Left cardiac atrium (tissue), 4 donors: ENCODE measurements at regions not wholly inside any gene's neighbourhood (a gene's known extent, or its start where the extent isn't known, plus 50 kb on each side); places are given as distances from the start of the nearest gene placed in this dataset.

Source experiments
- ATAC-seq, 2 donors: fragments of 200-7000 bp; cut with Tn5 transposase; one replicate each; pipeline ENCODE4 v1.9.1; 2020; ENCODE audit warnings: mild to moderate bottlenecking in 2 of 2, moderate library complexity in 2 of 2
- DNase-seq: peaks from one replicate; pipeline ENCODE4 v3.0.0-alpha.2; 2020
- intact Hi-C, 2 donors: fragments of 100-400 bp; cut with DNase I; formaldehyde crosslinking; loops; one replicate each; pipeline versions ENCODE4 v1.14.1 to v1.15.1; 2022 to 2023
- donor health status: DM: no; HTN: yes; CAD: no.
- donor health status: DM: no; HTN: yes; CAD: no; lungs with severe emphysema.
- donor health status: DM: yes; HTN: yes; CAD: no.
- donor health status: Dilated cardiomyopathy.

DNA sequence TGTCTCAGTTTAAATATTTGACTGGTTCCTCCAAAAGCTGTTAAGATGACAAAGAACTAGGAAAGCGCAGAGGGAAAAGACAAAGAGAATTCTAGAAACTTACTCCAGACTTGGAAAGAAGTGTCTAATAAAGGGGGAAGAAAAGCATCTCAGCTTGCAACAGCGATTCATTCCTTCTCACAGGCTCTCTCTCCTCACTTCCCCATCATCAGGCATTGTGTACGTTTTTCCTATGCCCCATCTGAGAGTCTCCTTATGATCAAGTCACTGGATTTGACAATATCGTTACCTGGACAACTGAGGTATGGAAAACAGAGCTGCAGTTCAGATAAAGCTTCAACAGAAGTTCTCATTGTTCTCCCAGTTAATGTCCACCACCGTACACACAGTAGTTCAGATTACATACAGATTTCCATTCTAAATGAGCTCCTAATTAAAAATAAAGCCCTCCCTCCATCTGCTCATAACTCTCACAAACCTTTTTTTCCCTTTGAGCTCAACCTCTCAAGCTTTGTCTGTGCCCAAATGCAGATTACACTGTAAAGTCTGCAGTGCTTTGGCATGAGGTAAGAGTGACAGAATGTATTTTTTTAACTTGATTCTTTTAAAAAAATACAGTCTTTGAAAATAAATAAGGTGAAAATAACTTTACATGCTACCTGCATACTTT is 254.4 kb upstream of the THBS1 start:
- no peak for DNase-seq
- intact Hi-C loops: no loop called here
- no peak for ATAC-seq

DNA sequence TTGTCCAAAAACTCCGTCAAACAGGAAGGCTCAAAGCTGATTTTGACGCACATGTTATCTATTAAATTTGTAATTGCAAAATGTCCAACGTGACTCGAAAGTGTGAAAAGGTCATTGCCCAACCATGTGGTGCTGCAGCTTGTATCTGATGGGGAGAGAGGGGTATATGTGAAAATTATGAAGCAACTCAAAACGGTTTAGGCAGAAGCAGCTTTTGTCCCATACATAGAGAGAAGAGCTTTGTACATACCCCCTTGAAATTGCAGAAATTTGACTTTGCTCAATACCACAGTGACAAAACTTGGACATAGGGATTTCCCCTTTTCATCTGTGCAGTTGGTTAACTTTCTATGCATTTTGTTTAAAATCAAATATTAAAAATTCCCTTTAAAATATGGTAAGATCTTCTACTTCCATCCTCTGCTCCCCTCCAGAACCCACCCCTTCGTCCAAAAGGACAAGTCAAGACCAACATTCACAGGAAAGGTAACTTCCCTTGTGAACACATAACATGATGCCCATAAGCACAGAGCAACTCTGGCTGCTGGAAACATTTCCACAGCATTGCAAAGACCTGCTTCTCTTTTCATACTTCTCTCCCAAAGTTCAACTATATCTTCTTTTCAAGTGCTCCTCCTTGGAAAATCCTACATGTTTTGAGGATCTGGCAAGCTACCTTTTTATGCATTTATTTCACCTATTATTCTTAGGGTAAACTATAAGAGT is 253.7 kb upstream of the THBS1 start:
- DNase-seq (no peak), ATAC-seq (peak in 1 of 2 donors; percentile 71)
- intact Hi-C loops: no loop called here

DNA sequence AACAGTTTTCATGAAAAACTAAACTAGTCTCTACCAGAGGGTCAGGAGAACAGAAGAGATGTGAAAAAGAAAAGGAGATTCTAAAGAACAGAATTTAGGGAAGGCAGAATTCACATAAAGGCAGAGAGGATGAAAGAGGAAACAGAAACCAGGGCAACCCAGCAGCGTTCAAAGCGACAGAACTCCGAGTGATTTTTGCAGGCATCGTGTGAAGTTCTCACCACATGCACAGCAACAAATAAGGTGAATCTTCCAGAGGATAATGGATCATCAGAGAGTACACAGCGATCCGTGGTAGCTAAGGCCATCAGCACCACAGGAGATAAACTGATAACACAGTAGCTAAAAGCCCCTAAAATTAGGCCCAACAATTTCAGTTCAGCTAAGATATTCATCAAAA is 250.8 kb upstream of the THBS1 start:
- DNase-seq (no peak), ATAC-seq (no peak)
- intact Hi-C loops: no loop called here

DNA sequence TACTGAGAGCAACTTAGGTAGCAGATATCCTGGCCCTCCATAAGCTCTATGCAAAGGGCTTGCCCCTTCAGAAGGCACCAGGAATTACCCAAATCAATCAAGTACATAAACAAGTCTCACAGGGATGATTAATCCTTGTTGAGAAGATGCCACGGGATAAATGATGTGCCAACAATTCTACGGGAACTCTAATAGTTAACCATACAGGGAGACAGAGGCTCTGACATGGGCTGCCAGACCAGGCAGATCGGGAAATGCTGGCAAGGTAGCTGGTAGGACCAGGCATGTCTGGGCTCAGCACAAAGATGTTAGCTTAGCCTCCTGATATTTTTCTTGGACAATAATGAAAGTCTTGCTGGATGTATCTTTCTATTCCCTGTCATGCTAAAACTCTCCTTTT is 249.3 kb upstream of the THBS1 start:
- DNase-seq (no peak), ATAC-seq (no peak)
- intact Hi-C loops: no loop called here

DNA sequence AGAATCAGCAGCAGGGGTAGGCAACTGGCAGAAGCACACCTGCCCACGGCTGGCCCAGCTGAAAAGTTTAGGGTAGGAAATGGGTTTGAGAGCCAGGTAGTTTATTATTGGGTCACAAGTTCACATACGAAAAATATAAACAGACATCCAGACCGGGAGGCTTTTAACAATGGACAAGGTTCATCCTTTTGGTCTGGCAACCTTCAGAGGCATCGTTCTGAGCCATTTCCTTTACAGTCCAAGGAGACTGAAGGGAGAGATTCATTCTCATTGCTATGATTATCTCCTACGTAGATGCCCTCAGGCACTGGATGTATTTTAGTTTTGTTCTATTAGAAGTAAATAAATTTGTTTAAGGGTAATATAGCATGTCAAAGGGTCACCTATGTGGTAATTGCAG is 248.0 kb upstream of the THBS1 start:
- DNase-seq (no peak), ATAC-seq (no peak)
- intact Hi-C loops: no loop called here

DNA sequence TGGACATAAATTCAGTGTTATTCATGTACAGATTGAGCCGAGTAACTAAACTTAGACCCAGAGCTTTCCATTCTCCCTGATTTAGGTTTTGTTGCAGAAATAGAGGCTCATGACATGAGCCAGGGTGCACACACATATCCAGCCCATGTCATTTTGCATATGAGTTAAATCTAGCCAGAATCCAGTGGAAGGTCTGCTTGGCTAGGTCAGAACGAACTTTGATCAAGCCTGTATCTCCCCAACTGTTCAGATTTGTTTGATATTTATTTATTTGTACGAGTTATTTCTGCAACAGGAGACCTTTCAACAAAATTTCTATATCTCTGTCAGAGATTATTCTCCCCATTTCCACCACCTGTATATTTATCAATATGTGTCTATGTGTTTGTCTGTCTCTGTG is 247.5 kb upstream of the THBS1 start:
- ATAC-seq (no peak), DNase-seq (no peak)
- intact Hi-C loops: no loop called here

DNA sequence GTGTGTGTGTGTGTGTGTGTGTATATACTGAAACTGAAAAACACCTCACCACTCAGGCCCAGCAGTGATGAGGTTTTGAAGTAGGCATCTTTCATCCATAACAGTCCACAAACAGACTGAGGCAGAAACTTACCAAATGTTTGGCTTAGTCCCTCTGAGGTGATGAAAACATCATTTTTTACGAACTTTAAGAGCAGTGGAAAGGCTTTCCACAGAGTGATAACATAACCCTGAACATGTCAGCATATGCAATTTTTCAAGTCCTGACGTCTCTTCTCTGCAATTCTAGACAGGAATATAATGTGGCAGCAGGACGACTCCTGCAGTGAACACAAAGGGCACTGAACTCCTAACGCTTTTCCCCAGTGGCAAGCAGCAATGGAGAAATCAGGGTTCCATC is 247.0 kb upstream of the THBS1 start:
- intact Hi-C loops: no loop called here
- no peak for DNase-seq
- ATAC-seq: no peak

DNA sequence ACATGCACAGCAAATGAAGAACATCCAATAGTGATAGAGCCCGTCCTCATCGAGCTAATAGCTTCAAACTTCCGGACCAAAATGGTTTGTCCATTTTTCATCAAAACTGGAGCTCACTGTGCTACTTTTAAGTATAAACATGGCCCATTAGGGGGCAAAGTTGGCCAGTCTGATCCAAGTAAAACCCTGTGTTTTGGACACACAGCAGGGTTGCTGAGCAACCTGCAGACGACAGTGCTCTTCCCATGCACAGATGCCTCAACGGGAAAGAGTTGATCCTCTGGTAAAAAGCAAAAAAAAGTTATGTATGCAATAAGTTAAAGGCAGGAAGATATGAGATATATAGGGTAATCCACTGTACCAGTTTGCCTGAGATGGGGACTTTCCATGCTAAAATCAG is 244.0 kb upstream of the THBS1 start:
- intact Hi-C loops: no loop called here
- DNase-seq (no peak), ATAC-seq (peak in 1 of 2 donors; percentile 48)

DNA sequence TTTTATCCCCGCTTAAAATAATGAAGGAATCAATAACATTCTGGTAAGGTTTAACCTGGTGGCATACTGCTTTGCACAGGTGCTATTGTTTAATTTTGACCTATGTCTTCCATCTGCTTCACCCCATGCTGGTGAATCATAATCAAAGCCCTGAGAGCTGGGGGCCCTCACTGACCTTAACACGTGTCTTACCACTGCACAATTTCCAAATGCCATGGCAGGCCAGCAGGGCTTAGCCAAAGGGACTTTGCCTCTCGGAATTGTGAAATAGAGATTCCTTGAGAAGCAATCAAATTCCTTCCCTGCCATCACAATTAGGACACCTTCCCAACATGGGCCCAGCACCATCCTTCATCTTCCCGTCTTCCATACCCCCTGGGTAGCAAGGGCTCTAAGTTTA is 242.6 kb upstream of the THBS1 start:
- no peak for DNase-seq
- intact Hi-C loops: no loop called here
- no peak for ATAC-seq

DNA sequence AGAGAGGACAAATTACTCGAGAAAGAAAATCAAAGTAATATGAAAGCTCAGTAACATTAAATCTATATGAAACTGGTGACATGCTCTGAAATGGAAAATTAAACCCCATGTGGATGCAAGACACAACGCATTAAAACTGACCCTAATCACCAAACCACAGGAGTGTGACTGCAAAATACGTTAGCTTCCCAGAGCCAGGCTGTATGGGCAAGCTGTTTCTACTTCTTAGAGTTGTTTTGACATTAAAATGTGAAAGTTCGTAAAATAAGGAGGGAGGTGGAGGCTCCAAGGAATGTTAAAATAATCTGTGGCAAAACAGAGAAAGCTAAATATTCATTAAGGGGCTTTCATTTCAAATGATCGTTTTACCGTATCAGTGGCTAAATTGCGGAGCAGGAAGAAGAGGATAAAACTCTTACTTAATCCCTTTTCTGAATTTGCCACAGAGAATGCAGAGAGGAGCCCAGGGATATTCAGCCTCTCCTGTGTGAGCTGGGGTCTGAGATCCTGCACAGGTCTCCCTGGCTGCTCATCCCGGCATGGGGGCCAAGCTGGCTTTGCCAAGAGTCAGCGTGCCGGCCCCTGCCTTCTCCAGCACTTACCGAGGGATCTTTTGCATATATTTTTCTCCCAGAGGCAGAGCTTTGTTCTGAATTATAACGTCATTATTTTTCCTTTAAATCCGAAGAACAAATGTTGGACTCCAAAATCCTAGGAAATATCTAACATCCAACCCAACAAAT is 239.8 kb upstream of the THBS1 start:
- intact Hi-C loops: no loop called here
- ATAC-seq (no peak), DNase-seq (no peak)

DNA sequence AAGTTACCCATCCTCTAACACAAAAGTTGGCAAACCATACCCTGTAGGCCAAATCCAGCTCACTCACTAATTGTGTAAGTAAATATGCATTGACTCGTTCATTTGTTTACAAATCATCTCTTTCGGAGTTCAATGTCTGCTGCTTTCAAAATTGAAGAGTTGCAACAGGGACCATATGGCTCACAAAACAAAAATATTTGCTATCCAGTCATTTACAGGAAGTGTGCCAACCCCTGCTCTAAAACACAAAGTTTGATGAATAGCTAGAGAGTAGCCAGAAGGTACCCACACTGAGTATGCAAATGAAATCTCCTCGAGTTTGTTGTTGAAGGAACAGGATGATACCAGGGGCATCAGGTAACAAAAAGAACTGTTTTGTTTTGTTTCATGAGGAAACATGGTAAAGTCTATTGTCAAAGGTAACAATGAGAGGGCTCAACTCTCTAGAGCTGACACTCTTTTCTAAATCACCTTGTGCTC is 236.2 kb upstream of the THBS1 start:
- DNase-seq: no peak
- no peak for ATAC-seq
- intact Hi-C loops: no loop called here

DNA sequence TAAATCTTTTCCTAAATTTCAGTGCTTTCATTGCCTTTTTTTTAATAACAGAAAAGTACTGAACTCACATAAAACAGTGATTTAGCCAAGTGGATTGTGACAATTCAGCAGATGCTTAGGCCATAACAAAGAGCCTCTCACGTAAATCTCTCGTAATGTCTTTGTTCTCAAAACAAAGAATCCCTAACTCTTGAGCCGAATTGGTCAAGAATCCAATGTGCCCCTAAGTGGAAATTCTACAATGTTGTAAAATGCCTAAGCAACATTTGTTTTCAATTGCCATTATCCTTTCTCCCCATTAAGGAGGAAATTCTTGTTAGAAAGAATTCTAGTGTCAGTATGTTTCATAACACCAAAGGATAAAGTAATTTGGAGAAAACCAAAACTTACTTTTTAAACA is 235.7 kb upstream of the THBS1 start:
- no peak for DNase-seq
- no peak for ATAC-seq
- intact Hi-C loops: no loop called here

DNA sequence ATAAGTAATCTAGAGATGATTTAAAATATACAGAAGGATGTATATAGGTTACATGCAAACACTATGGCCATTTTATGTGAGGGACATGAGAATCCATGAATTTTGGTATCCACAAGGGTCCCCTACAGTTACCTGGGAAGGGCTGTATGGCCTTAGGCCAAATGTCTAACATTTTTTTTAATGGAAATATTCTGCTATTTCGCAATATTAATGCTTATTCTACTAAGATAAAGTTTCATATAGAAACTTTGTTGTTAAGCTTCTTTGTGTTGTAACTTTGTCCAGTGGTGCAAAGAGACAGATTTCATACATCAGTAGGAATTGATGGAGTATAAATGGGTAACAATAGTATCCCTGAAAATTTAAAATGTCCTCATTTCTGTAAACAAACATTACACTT is 233.4 kb upstream of the THBS1 start:
- no peak for DNase-seq
- ATAC-seq: no peak
- intact Hi-C loops: no loop called here

DNA sequence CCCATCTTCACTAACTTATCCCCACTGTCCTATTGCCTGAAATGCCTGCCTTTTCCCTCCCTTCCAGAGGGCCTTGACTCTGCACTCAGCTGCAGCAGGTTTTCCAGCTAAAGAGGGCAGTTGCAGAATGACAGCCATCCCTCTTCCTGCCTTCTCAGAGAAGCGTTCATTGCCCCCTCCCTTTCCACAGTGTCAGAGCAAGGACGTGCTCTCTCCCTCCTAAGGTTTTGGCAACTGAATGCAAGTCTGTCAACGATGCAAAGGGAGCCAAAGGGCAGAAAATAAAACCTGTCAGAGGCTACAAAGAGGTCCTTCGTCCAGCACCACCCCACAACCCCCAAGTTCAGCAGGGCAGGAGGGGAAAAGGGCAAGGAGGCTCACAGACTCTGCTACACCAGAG is 230.1 kb upstream of the THBS1 start:
- ATAC-seq (no peak), DNase-seq (no peak)
- intact Hi-C loops: loop anchor here in 1 of 2 donors (10.0 kb wide), 1 partner anchor 84 kb away; no protein-coding TSS in a partner anchor

DNA sequence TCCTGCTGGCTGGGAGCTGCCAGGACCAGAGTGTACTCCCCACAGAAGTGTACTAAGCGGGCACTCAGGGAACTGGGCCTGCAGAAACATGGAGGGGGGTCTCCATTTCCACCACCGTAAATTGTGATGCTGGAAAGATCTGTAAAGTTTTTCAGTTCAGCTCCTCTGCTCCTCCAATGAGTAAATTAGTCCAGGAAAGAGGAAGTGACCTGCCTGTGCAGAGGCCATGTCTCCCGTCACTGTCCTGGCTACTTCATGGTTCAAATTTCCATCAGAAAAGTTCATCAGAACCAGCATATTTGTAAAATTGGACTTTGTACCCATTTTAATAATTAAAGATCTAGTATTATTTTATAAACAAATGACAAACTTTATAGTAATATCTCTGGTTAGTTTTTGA is 226.7 kb upstream of the THBS1 start:
- no peak for ATAC-seq
- DNase-seq: no peak
- intact Hi-C loops: loop anchor here in 1 of 2 donors (10.0 kb wide), 1 partner anchor 81 kb away; no protein-coding TSS in a partner anchor

DNA sequence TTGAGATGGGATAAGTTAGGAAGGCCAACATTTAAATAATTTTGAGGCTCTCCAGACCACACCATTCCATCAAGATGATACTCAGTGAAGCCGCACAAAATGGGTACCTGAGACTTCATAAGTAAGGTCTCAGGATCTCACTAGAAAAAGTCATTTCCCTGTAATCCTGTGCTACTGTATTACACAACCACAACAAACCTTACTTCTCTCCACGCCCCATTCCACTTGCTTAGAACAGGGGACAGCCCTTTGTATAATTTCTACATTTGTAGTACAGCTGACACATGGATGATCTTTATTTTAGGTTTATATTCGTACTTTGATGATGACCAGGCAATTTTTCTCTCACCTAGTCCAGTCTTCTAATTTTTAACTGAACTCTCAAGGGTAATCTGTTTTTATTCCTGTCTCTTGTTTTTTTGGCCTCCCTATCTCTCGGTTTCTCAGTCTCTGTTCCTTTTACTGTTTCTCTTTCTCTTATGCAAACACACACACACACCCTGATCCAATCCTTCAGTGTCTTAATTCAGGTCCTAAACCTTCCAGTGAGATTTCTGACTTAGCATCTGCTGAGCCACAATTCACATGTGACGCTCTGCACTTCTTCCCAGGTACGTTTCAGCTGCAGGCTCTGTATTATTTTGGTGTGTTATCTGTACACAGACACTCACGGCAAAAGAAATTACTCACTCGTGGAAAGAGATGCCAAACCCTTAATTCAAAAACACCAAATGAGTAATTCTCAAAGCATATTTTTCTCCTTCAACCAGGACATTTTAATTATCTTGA is 223.2 kb upstream of the THBS1 start:
- peak in 1 of 2 donors; percentile 69 for ATAC-seq
- DNase-seq: no peak
- intact Hi-C loops: loop anchor here in 1 of 2 donors (10.0 kb wide), 1 partner anchor 77 kb away; no protein-coding TSS in a partner anchor

DNA sequence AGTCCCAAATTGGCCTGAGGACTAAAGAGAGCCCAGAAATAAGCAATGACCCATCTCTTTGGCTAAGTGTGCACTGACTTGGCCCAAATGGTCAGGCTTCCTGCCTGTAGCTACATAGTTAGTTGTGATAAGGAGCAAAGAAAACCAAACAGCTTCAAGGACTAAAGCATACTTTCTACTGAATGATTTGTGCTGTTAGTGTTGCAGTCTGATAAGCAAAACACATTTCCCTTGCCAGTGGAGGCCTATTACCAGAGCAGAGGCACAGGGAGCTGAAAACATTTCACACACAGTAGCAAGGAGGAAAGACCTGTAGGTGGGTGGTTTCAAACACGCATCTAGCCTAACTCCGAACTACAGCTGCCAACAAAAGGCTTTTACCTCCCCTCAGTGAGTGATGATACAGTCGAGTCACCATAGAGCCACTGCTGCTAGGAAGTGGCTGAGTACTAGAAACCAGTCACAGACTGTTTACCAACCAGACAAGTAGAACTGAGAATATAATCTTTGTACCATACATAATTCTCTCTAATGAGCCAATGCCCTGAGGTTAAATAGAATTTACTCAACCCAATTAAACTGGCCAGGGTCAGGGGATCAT is 222.3 kb upstream of the THBS1 start:
- ATAC-seq: peak; percentile 92 to 93
- intact Hi-C loops: loop anchor here in 1 of 2 donors (10.0 kb wide), 1 partner anchor 76 kb away; no protein-coding TSS in a partner anchor
- DNase-seq: peak; percentile 52

DNA sequence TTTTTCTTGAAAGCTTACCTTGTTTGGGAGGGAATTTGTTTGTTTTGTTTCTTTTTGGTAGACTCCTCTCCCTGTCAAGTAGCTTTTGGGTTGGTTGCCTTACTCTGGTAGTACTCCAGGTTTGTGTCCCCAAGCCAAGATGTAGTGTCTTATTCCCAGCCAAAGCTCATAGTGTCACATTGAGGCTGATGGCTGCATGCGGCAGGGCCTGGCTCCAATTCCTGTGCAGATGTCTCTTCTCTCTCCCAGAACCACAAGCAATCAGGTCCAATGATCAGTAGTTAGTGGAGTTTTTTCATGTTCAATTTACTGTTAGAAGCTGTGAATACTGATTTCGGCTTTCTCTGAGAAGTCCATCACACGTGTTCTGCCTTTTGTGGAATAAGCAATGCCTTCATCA is 221.1 kb upstream of the THBS1 start:
- intact Hi-C loops: loop anchor here in 1 of 2 donors (10.0 kb wide), 1 partner anchor 75 kb away; no protein-coding TSS in a partner anchor
- no peak for ATAC-seq
- no peak for DNase-seq

DNA sequence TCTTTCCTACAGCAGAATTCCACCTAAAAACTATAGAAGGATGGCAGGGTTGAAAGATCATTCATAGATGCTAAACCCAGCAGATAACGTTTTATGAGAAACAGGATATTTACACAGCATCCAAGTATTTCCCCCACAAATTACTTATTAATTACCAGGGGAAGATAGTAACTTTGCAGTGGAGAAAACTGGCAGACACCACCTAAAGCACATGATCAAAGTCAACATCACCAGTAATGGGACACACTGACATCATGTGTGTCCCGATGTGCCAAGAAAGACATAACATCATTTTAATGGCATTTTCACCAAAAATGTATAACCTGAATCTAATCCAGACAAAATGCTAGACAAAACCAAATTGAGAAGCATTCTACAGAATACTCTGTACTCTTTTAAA is 220.4 kb upstream of the THBS1 start:
- DNase-seq (no peak), ATAC-seq (no peak)
- intact Hi-C loops: no loop called here
